Bronchial epithelial cell (primary cell): ENCODE measurements at regions not wholly inside any gene's neighbourhood (a gene's known extent, or its start where the extent isn't known, plus 50 kb on each side); places are given as distances from the start of the nearest gene placed in this dataset.

Experiments
- DNase-seq: peaks from one replicate; pipeline ENCODE4 v3.0.0-alpha.2; 2010; ENCODE audit warnings: low read depth
- FAIRE-seq: peaks from 2 replicates; lab custom pipeline; 2011; peaks lifted over from hg19 to GRCh38; lab: Jason Lieb, UNC
- H3K27me3 ChIP-seq: 2 replicates; pipeline ENCODE4 v1.5.1; 2011; ENCODE audit warnings: low read length; ENCODE audit not compliant: control insufficient read depth, insufficient read depth
- H3K36me3 ChIP-seq: 2 replicates; pipeline ENCODE4 v1.5.1; 2011; ENCODE audit warnings: low read length; ENCODE audit not compliant: control insufficient read depth, insufficient read depth
- H3K4me3 ChIP-seq: 2 replicates; pipeline ENCODE4 v1.5.1; 2011; ENCODE audit warnings: mild to moderate bottlenecking, low read depth, low read length, control low read depth
- CTCF ChIP-seq: IDR thresholded peaks from 2 replicates; pipeline ENCODE4 v1.5.1; 2011; ENCODE audit warnings: mild to moderate bottlenecking, moderate library complexity, low read length, control low read depth, inconsistent platforms; ENCODE audit not compliant: insufficient read depth, severe bottlenecking

- Histone ChIP-seq H3K27me3 (no peaks in the 10 kb centered on the region), H3K36me3 (no peaks in the 10 kb centered on the region), H3K4me3 (no peak overlapping the region)
- FAIRE-seq (no peak), DNase-seq (no peak)
- no peak for TF ChIP-seq CTCF
Observed at GRCh38 chr2:79275197-79275596, 115.6 kb upstream of the REG3A start.

GRCh38 chr2:79272616-79273015 lies 113.1 kb upstream of the REG3A start:
- no peak overlapping the region for H3K4me3 ChIP-seq
- DNase-seq = no peak
- H3K36me3 ChIP-seq = no peaks in the 10 kb centered on the region
- FAIRE-seq = no peak
- no peaks in the 10 kb centered on the region for H3K27me3 ChIP-seq
- no peak for TF ChIP-seq CTCF

GRCh38 chr2:79271456-79271855 lies 111.9 kb upstream of the REG3A start:
- no peak overlapping the region for H3K4me3 ChIP-seq
- FAIRE-seq (no peak), DNase-seq (no peak)
- no peak for TF ChIP-seq CTCF
- no peaks in the 10 kb centered on the region for H3K27me3 ChIP-seq
- H3K36me3 ChIP-seq = no peaks in the 10 kb centered on the region

- no peak for FAIRE-seq
- Histone ChIP-seq H3K4me3 (no peak overlapping the region), H3K27me3 (no peaks in the 10 kb centered on the region), H3K36me3 (no peaks in the 10 kb centered on the region)
- DNase-seq = no peak
- TF ChIP-seq CTCF = no peak
Observed at GRCh38 chr2:79260848-79261247, 101.3 kb upstream of the REG3A start.

- no peaks in the 10 kb centered on the region for H3K27me3 ChIP-seq
- no peak for DNase-seq
- no peak overlapping the region for H3K4me3 ChIP-seq
- no peak for TF ChIP-seq CTCF
- no peak for FAIRE-seq
- no peaks in the 10 kb centered on the region for H3K36me3 ChIP-seq
Observed at GRCh38 chr2:79259959-79260358, 100.4 kb upstream of the REG3A start.

GRCh38 chr2:79259296-79259695 lies 99.7 kb upstream of the REG3A start:
- no peak for FAIRE-seq
- Histone ChIP-seq H3K36me3 (no peaks in the 10 kb centered on the region), H3K27me3 (no peaks in the 10 kb centered on the region)

More at GRCh38 chr2:79259296-79259695, 99.7 kb upstream of the REG3A start:
- no peak overlapping the region for H3K4me3 ChIP-seq
- no peak for DNase-seq
- TF ChIP-seq CTCF = no peak
